Esophagus muscularis mucosa (tissue), 4 donors: ENCODE measurements at regions not wholly inside any gene's neighbourhood (a gene's known extent, or its start where the extent isn't known, plus 50 kb on each side); places are given as distances from the start of the nearest gene placed in this dataset.

Experiments
- DNase-seq: peaks from one replicate; pipeline ENCODE4 v3.0.0-alpha.2; 2017; ENCODE audit errors: extremely low spot score
- H3K27ac ChIP-seq, 4 donors: fragments of 200-600 bp; sonication (generic); replicated peaks in 1 of 4; 1 replicate in 3 of 4; 2 replicates in 1 of 4; pipeline ENCODE4 v1.5.1; 2016 to 2019; ENCODE audit warnings: mild to moderate bottlenecking in 1 of 4
- H3K27me3 ChIP-seq, 4 donors: fragments of 200-600 bp; sonication (generic); one replicate each; pipeline versions ENCODE4 v1.5.1 to v1.6.0; 2016 to 2019
- H3K36me3 ChIP-seq, 4 donors: fragments of 200-600 bp; sonication (generic); one replicate each; pipeline ENCODE4 v1.5.1; 2016 to 2019
- H3K4me1 ChIP-seq, 4 donors: fragments of 200-600 bp; sonication (generic); one replicate each; pipeline ENCODE4 v1.5.1; 2016 to 2019
- H3K4me3 ChIP-seq, 4 donors: fragments of 200-600 bp; sonication (generic); 1 replicate in 2 of 4; 2 replicates in 2 of 4; pipeline ENCODE4 v1.5.1; 2016 to 2019; ENCODE audit warnings: mild to moderate bottlenecking in 4 of 4, moderate library complexity in 1 of 4
- H3K9me3 ChIP-seq, 4 donors: fragments of 200-600 bp; sonication (generic); 1 replicate in 3 of 4; 2 replicates in 1 of 4; pipeline ENCODE4 v1.5.1; 2016 to 2019
- CTCF ChIP-seq, 3 experiments: fragments of 200-600 bp in 2 of 3; fragments of 450-650 bp in 1 of 3; sonication (generic) in 2 of 3; IDR thresholded peaks; one replicate each; pipeline ENCODE4 v1.5.1; 2017 to 2019; ENCODE audit warnings: antibody characterized with exemption in 3 of 3, mild to moderate bottlenecking in 2 of 3, moderate library complexity in 1 of 3
- EP300 ChIP-seq: sonication (generic); formaldehyde crosslinking; IDR thresholded peaks from one replicate; pipeline ENCODE4 v1.6.1; 2017; ENCODE audit warnings: antibody characterized with exemption
- POLR2A ChIP-seq: fragments of 450-650 bp; IDR thresholded peaks from one replicate; pipeline ENCODE4 v1.6.1; 2017; ENCODE audit warnings: antibody characterized with exemption, moderate library complexity, mild to moderate bottlenecking, low read depth
- POLR2AphosphoS5 ChIP-seq, 2 donors: sonication (generic); formaldehyde crosslinking; IDR thresholded peaks; one replicate each; pipeline ENCODE4 v1.6.1; 2017; ENCODE audit warnings: antibody characterized with exemption in 2 of 2
- WGBS: methylation state at CpG from one replicate; pipeline ENCODE4 v1.1.5; 2018; 5-methylcytosine and 5-hydroxymethylcytosine counted together
- intact Hi-C: fragments of 100-400 bp; cut with DNase I; formaldehyde crosslinking; loops from one replicate; pipeline ENCODE4 v1.15.1; 2023

DNA sequence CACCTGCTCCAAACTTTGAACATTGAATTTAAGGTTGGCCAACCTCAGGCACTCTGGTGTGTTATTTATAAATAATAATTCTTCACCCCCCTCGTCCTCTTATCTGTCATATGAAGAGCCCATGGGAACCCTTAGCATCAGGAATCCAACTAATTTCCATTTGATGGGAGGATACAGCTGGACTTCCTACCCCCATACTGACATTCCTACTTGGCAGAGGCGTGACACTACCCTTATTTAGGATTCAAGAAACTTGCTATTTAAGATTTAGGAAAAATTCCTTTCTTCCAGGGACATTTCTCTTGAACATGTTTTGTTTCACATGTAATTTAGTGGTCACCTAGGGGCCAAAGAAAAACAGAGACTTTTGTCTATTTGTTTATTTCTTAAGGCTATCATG is 171.9 kb upstream of the NRP1 start:
- H3K4me1 ChIP-seq = peaks cover 0 to 43% (median 34%) of the 10 kb centered on the region in 4 donors
- 70% methylated on average over 2 of the region's 2 CpGs for WGBS
- DNase-seq = no peak

DNA sequence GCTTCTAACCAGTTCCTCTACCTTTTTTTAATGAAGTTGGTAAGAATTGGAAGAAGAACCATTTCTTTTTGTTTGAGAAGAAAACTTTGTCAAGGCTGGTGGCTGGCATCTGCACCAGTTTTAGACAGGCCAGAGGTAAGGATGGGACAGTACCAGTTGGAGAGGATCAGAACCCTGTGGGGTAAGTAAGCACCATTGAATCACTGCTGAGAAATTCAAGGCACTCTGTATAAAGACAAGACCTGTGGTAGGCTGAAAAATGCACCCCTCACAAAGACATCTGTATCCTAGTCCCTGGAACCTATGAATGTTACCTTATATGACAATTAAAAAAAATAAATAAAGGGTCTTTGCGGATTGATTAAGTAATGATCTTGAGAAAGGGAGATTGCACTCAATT is 166.7 kb upstream of the NRP1 start:
- 94% methylated on average over 1 of the region's 1 CpG for whole genome bisulfite sequencing
- Histone ChIP-seq H3K4me3 (no peak overlapping the region), H3K36me3 (no peaks in the 10 kb centered on the region), H3K27me3 (no peaks in the 10 kb centered on the region), H3K9me3 (no peaks in the 10 kb centered on the region), H3K27ac (no peak overlapping the region), H3K4me1 (no peaks in the 10 kb centered on the region)
- TF ChIP-seq POLR2A (no peak), EP300 (no peak), POLR2AphosphoS5 (IDR thresholded peaks at IDR 0.05) (no peak), CTCF (IDR thresholded peaks at IDR 0.05) (no peak)
- DNase-seq = no peak
- intact Hi-C loops = no loop called here

More for the DNA sequence above, 171.9 kb upstream of the NRP1 start:
- H3K4me3 ChIP-seq = no peak overlapping the region
- H3K36me3 ChIP-seq = no peaks in the 10 kb centered on the region
- intact Hi-C loops = loop anchor here (5.0 kb wide), 1 partner anchor 169 kb away; no protein-coding TSS in a partner anchor
- TF ChIP-seq EP300 = no peak
- TF ChIP-seq POLR2AphosphoS5 (IDR thresholded peaks at IDR 0.05) = no peak
- TF ChIP-seq POLR2A = no peak
- no peak for TF ChIP-seq CTCF (IDR thresholded peaks at IDR 0.05)
- H3K9me3 ChIP-seq = no peaks in the 10 kb centered on the region
- no peaks in the 10 kb centered on the region for H3K27me3 ChIP-seq
- H3K27ac ChIP-seq = no peak overlapping the region

DNA sequence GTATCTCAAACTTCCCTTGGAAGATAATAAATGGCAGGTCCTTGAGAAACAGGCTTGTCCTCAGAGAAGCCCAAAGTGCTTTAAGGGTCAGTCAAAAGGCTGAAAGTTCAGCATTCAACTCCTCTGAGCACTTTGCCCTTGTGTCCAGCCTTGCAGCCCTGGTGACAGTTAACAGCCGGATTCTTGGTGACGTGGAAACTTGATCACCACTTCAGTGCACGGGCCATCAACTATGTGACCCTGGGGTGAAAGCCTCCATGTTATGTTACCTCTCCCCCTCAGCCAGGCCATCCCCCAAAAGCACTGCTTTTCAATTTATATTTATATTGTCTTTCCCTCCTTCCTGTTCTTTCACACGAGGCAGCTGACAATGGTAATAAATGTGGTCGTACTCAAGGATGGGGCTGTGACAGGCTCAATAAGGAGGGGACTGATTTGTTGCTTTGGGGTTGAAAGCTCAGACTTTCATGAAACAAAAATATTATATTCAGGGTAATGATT is 164.0 kb upstream of the NRP1 start:
- 74% methylated on average over 5 of the region's 5 CpGs for WGBS
- peaks cover 2 to 15% (median 14%) of the 10 kb centered on the region in 4 donors for H3K4me1 ChIP-seq
- H3K27me3 ChIP-seq = no peaks in the 10 kb centered on the region
- no peak overlapping the region for H3K4me3 ChIP-seq
- no peak for DNase-seq
- H3K27ac ChIP-seq = no peak overlapping the region
- TF ChIP-seq POLR2A (no peak), CTCF (IDR thresholded peaks at IDR 0.05) (no peak), POLR2AphosphoS5 (IDR thresholded peaks at IDR 0.05) (no peak), EP300 (no peak)
- intact Hi-C loops = no loop called here
- no peaks in the 10 kb centered on the region for H3K36me3 ChIP-seq
- H3K9me3 ChIP-seq = no peaks in the 10 kb centered on the region

DNA sequence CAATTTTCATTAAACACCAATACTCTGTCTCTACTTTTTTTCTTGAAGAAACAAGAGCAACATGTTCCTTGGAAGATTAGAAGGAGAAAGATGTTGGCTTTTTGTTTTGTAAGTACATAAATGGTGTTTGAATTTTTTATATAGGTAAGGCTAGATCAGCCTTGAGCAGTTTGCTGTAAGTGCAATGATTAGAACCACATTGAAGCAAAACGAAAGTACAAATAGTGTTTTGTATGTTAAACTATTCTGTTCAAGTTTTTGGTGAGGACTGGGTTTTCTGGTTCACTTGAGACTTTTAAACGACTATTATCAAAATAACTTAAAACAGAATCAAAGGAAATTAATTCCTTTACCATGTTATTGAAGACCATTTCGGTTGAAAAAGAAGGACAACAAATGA is 162.9 kb upstream of the NRP1 start:
- Histone ChIP-seq H3K36me3 (no peaks in the 10 kb centered on the region), H3K27ac (no peak overlapping the region), H3K9me3 (no peaks in the 10 kb centered on the region), H3K4me1 (peaks cover 6 to 26% (median 25%) of the 10 kb centered on the region in 4 donors), H3K4me3 (no peak overlapping the region), H3K27me3 (no peaks in the 10 kb centered on the region)
- DNase-seq = no peak
- intact Hi-C loops = no loop called here
- no peak for TF ChIP-seq POLR2AphosphoS5 (IDR thresholded peaks at IDR 0.05)
- no peak for TF ChIP-seq EP300
- TF ChIP-seq POLR2A = no peak
- TF ChIP-seq CTCF (IDR thresholded peaks at IDR 0.05) = no peak
- 87% methylated on average over 3 of the region's 3 CpGs for WGBS

- TF ChIP-seq POLR2A (no peak), EP300 (no peak), CTCF (IDR thresholded peaks at IDR 0.05) (no peak), POLR2AphosphoS5 (IDR thresholded peaks at IDR 0.05) (no peak)
- no peak for DNase-seq
- WGBS = 90% methylated on average over 4 of the region's 4 CpGs
- intact Hi-C loops = no loop called here
- no peaks in the 10 kb centered on the region for H3K36me3 ChIP-seq
- peaks cover 6 to 36% (median 33%) of the 10 kb centered on the region in 4 donors for H3K4me1 ChIP-seq
- no peaks in the 10 kb centered on the region for H3K9me3 ChIP-seq
- no peak overlapping the region for H3K27ac ChIP-seq
- H3K4me3 ChIP-seq = no peak overlapping the region
- H3K27me3 ChIP-seq = no peaks in the 10 kb centered on the region
Measured at GRCh38 chr10:33496096-33496495, 161.6 kb upstream of the NRP1 start.
